OCI-LY1 (cell line): ENCODE measurements at regions not wholly inside any gene's neighbourhood (a gene's known extent, or its start where the extent isn't known, plus 50 kb on each side); places are given as distances from the start of the nearest gene placed in this dataset.

ENCODE experiments used
- H2AFZ ChIP-seq: fragments of 200-600 bp; sonication (generic), shearing (Covaris generic); 2 replicates; pipeline ENCODE4 v1.6.0; 2014; ENCODE audit warnings: antibody characterized with exemption, mild to moderate bottlenecking, low read length
- H3F3A ChIP-seq: fragments of 200-600 bp; sonication (generic), shearing (Covaris generic); 2 replicates; pipeline ENCODE4 v1.6.0; 2014; ENCODE audit warnings: mild to moderate bottlenecking, antibody characterized with exemption, low read length, moderate library complexity; ENCODE audit not compliant: insufficient read depth
- H3K27ac ChIP-seq: fragments of 200-600 bp; sonication (generic); 2 replicates; pipeline ENCODE4 v1.5.1; 2014; ENCODE audit warnings: low read length, mixed run types, mild to moderate bottlenecking, low read depth; ENCODE audit not compliant: poor library complexity, severe bottlenecking
- H3K27me3 ChIP-seq: fragments of 200-600 bp; sonication (generic); 2 replicates; pipeline ENCODE4 v1.6.0; 2014; ENCODE audit warnings: antibody characterized with exemption, mild to moderate bottlenecking, low read length, moderate library complexity; ENCODE audit not compliant: insufficient read depth
- H3K36me3 ChIP-seq: fragments of 200-600 bp; sonication (generic); 2 replicates; pipeline ENCODE4 v1.6.1; 2014; ENCODE audit warnings: mild to moderate bottlenecking, antibody characterized with exemption, low read length, moderate library complexity, mixed read lengths; ENCODE audit not compliant: insufficient read depth
- H3K4me1 ChIP-seq: fragments of 200-600 bp; sonication (generic); 2 replicates; pipeline ENCODE4 v1.5.1; 2014; ENCODE audit warnings: mild to moderate bottlenecking, low read length, moderate library complexity; ENCODE audit not compliant: insufficient read depth, severe bottlenecking
- H3K4me2 ChIP-seq: fragments of 200-600 bp; sonication (generic), shearing (Covaris generic); 2 replicates; pipeline ENCODE4 v1.6.1; 2014; ENCODE audit warnings: low read length
- H3K4me3 ChIP-seq: fragments of 200-600 bp; sonication (generic); 2 replicates; pipeline ENCODE4 v1.5.1; 2014; ENCODE audit warnings: low read length, low read depth, mild to moderate bottlenecking, mixed read lengths; ENCODE audit not compliant: poor library complexity, severe bottlenecking
- H3K79me2 ChIP-seq: fragments of 200-600 bp; shearing (Covaris generic); 2 replicates; pipeline ENCODE4 v1.6.1; 2016; ENCODE audit warnings: mixed run types, low read length, mixed read lengths; ENCODE audit not compliant: insufficient read depth
- H3K9ac ChIP-seq: fragments of 200-600 bp; sonication (generic), shearing (Covaris generic); 2 replicates; pipeline ENCODE4 v1.6.1; 2014; ENCODE audit warnings: mild to moderate bottlenecking, low read length, mixed read lengths
- H3K9me2 ChIP-seq: fragments of 200-600 bp; sonication (generic), shearing (Covaris generic); 2 replicates; pipeline ENCODE4 v1.6.1; 2014; ENCODE audit warnings: low read depth, mild to moderate bottlenecking, low read length, mixed read lengths
- H3K9me3 ChIP-seq: fragments of 200-600 bp; shearing (Covaris generic); 2 replicates; pipeline ENCODE4 v1.6.1; 2014; ENCODE audit warnings: low read length, mixed read lengths
- H4K20me1 ChIP-seq: fragments of 200-600 bp; sonication (generic), shearing (Covaris generic); 2 replicates; pipeline ENCODE4 v1.6.0; 2016; ENCODE audit warnings: mild to moderate bottlenecking, low read length; ENCODE audit not compliant: insufficient read depth
- EZH2 ChIP-seq: fragments of 200-600 bp; sonication (generic), shearing (Covaris generic); IDR thresholded peaks from 2 replicates; pipeline ENCODE4 v1.8.0; 2017; ENCODE audit warnings: borderline replicate concordance, mixed run types, mild to moderate bottlenecking, antibody characterized with exemption, low read length, moderate library complexity, mixed read lengths
- TF ChIP-seq, protein P1 (sequence below): fragments of 200-600 bp; sonication (generic), shearing (Covaris generic); IDR thresholded peaks from 2 replicates; pipeline ENCODE4 v1.5.1; 2017; ENCODE audit warnings: mild to moderate bottlenecking, antibody characterized with exemption, low read length, moderate library complexity, mixed read lengths

DNA sequence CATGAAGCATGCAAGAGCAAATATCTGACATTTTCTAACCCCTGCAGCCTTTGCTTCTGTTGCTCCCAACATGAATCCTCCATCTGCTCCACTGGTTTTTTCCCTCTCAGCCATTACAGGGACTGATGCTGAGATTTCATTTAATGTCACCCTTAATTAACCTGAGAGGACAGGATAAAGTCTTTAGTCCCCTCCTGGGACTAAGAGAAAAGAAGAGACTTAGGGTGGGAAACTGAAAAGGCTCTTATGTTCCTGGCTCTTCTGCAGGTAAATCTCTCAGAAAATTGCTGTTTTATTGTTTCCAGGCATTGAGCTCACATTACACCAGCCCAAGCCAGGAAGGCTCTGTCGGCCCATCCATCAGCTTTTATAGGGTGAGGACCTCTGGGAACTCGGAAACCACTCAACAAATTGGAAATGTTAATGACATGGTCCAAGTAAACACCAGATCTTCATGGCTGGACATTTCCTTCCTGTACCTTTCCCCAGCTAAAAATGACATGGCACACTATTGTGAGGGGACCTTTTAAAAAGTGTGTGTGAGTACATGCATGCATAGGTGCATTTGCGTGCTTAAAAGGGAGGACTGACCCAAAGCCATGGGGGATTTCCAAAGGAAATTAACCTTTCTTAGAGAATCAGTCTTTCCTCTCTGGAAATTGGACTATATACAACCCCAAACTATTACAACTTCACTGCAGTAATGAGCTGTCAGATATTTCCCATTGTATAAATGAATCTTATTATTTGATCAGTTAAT is 408.1 kb upstream of the TMTC1 start:
- Histone ChIP-seq H3K27ac (no peak overlapping the region), H3F3A (no peaks in the 10 kb centered on the region), H3K9ac (no peak overlapping the region), H2AFZ (no peak overlapping the region), H3K9me2 (no peaks in the 10 kb centered on the region), H3K36me3 (no peaks in the 10 kb centered on the region), H3K79me2 (no peaks in the 10 kb centered on the region), H4K20me1 (no peaks in the 10 kb centered on the region), H3K4me3 (no peak overlapping the region), H3K4me1 (no peaks in the 10 kb centered on the region), H3K9me3 (no peaks in the 10 kb centered on the region), H3K4me2 (no peak overlapping the region), H3K27me3 (no peaks in the 10 kb centered on the region)
- no peak for TF ChIP-seq EZH2
- TF ChIP-seq, protein P1, sequence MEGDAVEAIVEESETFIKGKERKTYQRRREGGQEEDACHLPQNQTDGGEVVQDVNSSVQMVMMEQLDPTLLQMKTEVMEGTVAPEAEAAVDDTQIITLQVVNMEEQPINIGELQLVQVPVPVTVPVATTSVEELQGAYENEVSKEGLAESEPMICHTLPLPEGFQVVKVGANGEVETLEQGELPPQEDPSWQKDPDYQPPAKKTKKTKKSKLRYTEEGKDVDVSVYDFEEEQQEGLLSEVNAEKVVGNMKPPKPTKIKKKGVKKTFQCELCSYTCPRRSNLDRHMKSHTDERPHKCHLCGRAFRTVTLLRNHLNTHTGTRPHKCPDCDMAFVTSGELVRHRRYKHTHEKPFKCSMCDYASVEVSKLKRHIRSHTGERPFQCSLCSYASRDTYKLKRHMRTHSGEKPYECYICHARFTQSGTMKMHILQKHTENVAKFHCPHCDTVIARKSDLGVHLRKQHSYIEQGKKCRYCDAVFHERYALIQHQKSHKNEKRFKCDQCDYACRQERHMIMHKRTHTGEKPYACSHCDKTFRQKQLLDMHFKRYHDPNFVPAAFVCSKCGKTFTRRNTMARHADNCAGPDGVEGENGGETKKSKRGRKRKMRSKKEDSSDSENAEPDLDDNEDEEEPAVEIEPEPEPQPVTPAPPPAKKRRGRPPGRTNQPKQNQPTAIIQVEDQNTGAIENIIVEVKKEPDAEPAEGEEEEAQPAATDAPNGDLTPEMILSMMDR, result no peak

DNA sequence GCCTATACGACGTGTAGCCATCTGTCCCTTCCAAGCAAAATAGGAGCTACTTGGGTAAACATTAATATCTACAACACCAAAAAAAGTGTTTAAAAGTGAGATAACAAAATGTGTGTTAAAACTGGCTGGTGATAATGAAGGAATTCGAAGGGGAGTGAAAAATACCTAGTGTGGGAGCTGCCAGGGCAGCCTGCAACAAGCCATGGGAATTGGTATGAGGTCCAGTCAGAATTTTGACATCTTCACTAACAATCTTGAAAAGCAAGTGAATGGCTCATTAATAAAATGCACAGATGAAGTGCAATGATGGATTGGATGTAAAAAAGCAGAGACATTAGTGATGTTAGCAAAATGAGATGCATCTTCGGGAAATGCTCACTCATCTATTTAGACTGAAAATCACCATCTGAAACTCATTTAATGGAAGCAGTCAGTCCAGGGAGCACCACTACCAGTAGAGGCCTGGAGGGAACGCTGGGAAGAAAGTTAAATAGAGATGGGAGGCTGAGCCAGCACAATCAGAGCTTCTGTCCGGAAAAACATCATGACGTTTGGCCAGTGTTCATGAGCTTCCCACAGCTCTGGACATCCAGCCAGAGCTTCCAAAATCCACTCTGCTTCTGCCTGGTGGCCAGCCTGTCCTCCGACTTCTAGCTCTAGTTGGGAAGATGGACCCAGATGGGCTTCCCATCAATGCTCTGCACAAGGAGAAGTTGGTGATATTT is 405.0 kb upstream of the TMTC1 start:
- Histone ChIP-seq H3K36me3 (no peaks in the 10 kb centered on the region), H4K20me1 (no peaks in the 10 kb centered on the region), H3K4me1 (no peaks in the 10 kb centered on the region), H3K27ac (no peak overlapping the region), H3K79me2 (no peaks in the 10 kb centered on the region), H3F3A (no peaks in the 10 kb centered on the region), H3K27me3 (no peaks in the 10 kb centered on the region), H3K9ac (no peak overlapping the region), H3K4me3 (no peak overlapping the region), H3K4me2 (no peak overlapping the region), H3K9me2 (no peaks in the 10 kb centered on the region), H2AFZ (no peak overlapping the region), H3K9me3 (no peaks in the 10 kb centered on the region)
- TF ChIP-seq, protein P1, result no peak
- TF ChIP-seq EZH2, result no peak

DNA sequence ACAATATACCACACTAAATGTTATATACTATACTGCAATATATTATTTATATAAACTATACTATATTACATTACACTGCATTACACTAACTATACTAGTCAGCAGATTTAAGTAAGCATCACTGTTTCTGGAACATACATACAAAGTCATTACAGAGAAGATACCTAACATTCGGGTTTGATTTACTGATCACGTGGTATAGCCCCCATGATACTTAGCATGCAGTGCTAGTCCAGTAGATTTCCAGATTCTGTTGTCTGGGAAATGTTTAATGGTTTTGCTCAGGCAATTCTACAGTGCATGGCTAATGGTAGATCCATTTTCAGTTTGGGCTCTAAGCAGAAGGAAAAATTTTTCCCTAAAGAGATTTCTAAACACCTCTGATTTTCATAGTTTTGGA is 403.7 kb upstream of the TMTC1 start:
- Histone ChIP-seq H3F3A (no peaks in the 10 kb centered on the region), H3K27me3 (no peaks in the 10 kb centered on the region), H3K4me3 (no peak overlapping the region), H3K4me1 (no peaks in the 10 kb centered on the region), H3K79me2 (no peaks in the 10 kb centered on the region), H3K4me2 (no peak overlapping the region), H2AFZ (no peak overlapping the region), H4K20me1 (no peaks in the 10 kb centered on the region), H3K27ac (no peak overlapping the region), H3K36me3 (no peaks in the 10 kb centered on the region), H3K9me3 (no peaks in the 10 kb centered on the region), H3K9ac (no peak overlapping the region), H3K9me2 (no peaks in the 10 kb centered on the region)
- TF ChIP-seq, protein P1, result no peak
- no peak for TF ChIP-seq EZH2
